Astrocyte of the cerebellum (primary cell): ENCODE measurements at regions not wholly inside any gene's neighbourhood (a gene's known extent, or its start where the extent isn't known, plus 50 kb on each side); places are given as distances from the start of the nearest gene placed in this dataset.
A peak's percentile ranks its signal among the peaks of the same experiment; 100 is the strongest.
"Not testable (repeated sequence)": the region's sequence is repeated elsewhere in the genome, so short reads cannot be mapped to it uniquely, and the experiment has no call there.

ENCODE experiments used
- DNase-seq: peaks from one replicate; pipeline ENCODE4 v3.0.0-alpha.2; 2011; ENCODE audit warnings: low read depth
- H3K4me3 ChIP-seq: 2 replicates; pipeline ENCODE4 v1.5.1; 2011; ENCODE audit warnings: mild to moderate bottlenecking, low read depth, low read length, moderate library complexity
- CTCF ChIP-seq: IDR thresholded peaks from 2 replicates; pipeline ENCODE4 v1.5.1; 2012; ENCODE audit warnings: low read length, low read depth, moderate library complexity, mild to moderate bottlenecking; ENCODE audit errors: missing control alignments
- in situ Hi-C: cut with HindIII; loops from 2 replicates; pipeline ENCODE4 v1.10.0; 2017; ENCODE audit warnings: low sequenced_read_pairs

- no peak overlapping the region for H3K4me3 ChIP-seq
- DNase-seq: no peak
- in situ Hi-C loops: no loop called here
- TF ChIP-seq CTCF: no peak
Measured at GRCh38 chr11:69948256-69949141, 129.3 kb upstream of the FGF3 start.

DNA sequence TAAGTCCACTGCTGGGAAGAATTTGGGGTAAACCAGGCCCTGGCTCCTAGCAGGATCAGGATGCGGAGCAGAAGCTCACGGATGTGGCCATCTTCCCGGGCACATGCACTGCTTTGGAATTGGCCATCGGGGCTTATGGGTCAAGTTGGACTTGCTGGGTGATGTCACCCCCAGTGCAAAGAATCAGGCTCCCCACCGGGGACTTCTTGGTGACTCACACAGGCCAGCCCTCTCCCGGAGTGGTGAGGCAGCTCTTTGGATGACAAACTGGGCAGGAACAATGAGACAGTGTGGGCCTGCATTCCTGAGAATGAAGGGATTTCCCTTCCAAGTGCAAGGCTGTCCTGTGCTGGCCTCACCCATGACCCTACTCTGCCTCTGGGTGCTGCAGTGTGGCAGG lies 128.8 kb upstream of the ANO1 start:
- peak; percentile 52 for DNase-seq
- TF ChIP-seq CTCF: no peak
- H3K4me3 ChIP-seq: no peak overlapping the region
- in situ Hi-C loops: no loop called here

- in situ Hi-C loops: no loop called here
- DNase-seq: no peak
- no peak overlapping the region for H3K4me3 ChIP-seq
- peak; percentile 54 for TF ChIP-seq CTCF
Measured at GRCh38 chr11:69950120-69950519, 128.0 kb upstream of the ANO1 start.

GRCh38 chr11:69950621-69951020 lies 127.5 kb upstream of the ANO1 start:
- DNase-seq: no peak
- no peak for TF ChIP-seq CTCF
- no peak overlapping the region for H3K4me3 ChIP-seq
- in situ Hi-C loops: no loop called here

DNA sequence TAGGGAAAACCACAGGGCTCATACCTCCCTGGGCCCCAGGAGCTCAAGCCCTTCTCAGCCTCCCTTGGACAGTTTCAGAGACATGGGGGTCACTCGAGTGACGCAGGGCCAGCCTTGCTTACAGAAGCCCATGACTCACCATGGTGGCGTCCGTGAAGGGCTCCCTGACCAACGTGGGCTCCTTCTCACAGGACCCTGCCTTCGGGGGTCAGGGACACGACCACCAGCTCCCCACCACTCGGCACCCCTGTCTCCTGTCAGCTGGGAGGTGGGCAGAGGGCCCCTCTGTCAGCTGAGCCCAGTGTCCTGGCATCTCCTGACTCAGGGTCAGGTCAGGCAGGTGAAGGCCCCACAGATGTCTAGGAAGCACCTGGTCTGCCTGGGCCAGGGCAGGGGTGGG lies 126.3 kb upstream of the ANO1 start:
- DNase-seq: no peak
- H3K4me3 ChIP-seq: no peak overlapping the region
- no peak for TF ChIP-seq CTCF
- in situ Hi-C loops: no loop called here

- DNase-seq, in situ Hi-C loops, H3K4me3 ChIP-seq: not testable (repeated sequence)
Measured at GRCh38 chr11:69952229-69952975, 125.7 kb upstream of the ANO1 start.

- no peak overlapping the region for H3K4me3 ChIP-seq
- in situ Hi-C loops: no loop called here
- TF ChIP-seq CTCF: no peak
- no peak for DNase-seq
Measured at GRCh38 chr11:69953356-69953755, 124.8 kb upstream of the ANO1 start.
